Mammary epithelial cell (primary cell): ENCODE measurements at regions not wholly inside any gene's neighbourhood (a gene's known extent, or its start where the extent isn't known, plus 50 kb on each side); places are given as distances from the start of the nearest gene placed in this dataset.

Source experiments
- CTCF ChIP-seq, 2 donors: IDR thresholded peaks in 1 of 2; conservative IDR thresholded peaks in 1 of 2; 2 replicates each; pipeline ENCODE4 v1.5.1; 2011 to 2012; ENCODE audit warnings: inconsistent platforms in 2 of 2, low read length in 2 of 2, mild to moderate bottlenecking in 2 of 2, control low read depth in 1 of 2, low read depth in 1 of 2; ENCODE audit not compliant: insufficient read depth in 1 of 2; ENCODE audit errors: extremely low read depth in 1 of 2
- EZH2 ChIP-seq: IDR thresholded peaks from 2 replicates; pipeline ENCODE4 v1.6.1; 2012; ENCODE audit warnings: low read length, inconsistent platforms, borderline replicate concordance

DNA sequence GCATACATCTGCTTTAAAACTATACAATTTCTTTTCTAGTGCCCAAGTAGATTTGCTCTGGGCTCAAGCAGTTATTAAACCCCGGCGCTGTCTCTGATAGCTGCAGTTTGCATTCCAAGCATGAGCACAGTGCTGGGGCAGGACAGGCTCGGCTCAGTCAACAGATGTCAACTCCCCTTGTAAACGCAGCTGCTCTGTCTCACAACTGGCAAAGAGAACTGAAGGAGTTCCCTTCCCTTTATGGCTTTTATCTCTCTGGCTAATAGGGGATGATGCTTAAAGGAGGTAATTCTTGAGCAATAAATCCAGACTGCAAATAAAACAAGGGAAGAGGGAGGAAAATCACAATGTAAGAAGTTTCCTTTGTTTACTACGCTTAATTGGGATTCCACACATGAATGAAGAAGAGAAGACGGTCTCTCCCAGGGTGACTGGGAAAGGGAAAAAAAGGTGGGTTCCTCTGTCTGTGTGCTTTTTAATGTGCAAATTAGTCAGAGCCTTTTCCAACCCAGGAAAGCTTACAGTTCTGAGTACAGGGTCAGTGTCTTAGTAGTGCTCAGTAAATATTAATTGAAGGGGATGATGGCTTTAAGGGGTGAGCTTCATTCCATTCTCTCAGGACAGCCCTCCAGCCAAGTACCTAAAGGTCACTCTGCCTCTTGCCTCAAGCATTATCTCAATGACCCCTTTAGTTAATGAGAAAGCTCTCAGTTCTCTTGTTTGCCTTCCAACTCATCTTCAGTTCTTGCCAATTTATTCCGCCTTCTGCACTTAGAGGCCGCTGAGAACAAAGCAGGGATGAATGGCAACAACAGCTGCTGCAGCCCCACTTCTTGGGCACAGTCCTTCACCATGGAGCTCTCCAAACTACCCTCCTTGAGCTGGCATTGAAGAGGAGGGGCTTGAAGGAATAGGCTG is 155.7 kb upstream of the JADE1 start:
- no peak for TF ChIP-seq CTCF (conservative IDR thresholded peaks at IDR 0.05 in 1 of 2, IDR thresholded peaks at IDR 0.05 in 1 of 2; ENCODE audit: extremely low read depth in 1 of 2, insufficient read depth in 1 of 2, low read depth in 1 of 2, low read length in 2 of 2)
- no peak for TF ChIP-seq EZH2
